ENCODE measurements at regions not wholly inside any gene's neighbourhood (a gene's known extent, or its start where the extent isn't known, plus 50 kb on each side); places are given as distances from the start of the nearest gene placed in this dataset.

DNA sequence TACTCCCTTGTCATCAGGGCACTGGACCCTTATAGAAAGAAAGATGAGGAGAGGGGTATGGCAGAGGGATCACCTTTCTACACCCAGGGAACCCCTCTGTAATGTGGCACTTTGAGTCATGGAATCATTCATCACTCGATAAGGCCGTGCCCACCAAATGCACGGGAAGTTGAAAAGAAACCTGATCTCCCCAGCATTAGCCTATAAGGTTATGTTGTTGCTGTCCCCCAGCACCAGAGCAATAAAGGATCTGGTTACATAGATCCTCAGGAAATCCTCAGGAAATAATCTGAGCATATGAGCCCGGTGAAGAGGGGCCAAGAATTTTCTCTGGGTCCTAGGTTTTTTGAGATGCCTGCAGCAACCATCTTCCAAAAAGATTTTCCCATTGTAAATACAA, 148.8 kb upstream of the CRY1 start:
- Histone ChIP-seq H3K27ac (no peak overlapping the region), H3K36me3 (no peaks in the 10 kb centered on the region), H3K4me1 (no peaks in the 10 kb centered on the region), H3K9me3 (no peaks in the 10 kb centered on the region), H3K4me3 (no peak overlapping the region), H3K27me3 (ENCODE audit: low read depth) (peaks cover 27% of the 10 kb centered on the region)
- DNase-seq (no peak), ATAC-seq (no peak)
- TF ChIP-seq, protein P1, sequence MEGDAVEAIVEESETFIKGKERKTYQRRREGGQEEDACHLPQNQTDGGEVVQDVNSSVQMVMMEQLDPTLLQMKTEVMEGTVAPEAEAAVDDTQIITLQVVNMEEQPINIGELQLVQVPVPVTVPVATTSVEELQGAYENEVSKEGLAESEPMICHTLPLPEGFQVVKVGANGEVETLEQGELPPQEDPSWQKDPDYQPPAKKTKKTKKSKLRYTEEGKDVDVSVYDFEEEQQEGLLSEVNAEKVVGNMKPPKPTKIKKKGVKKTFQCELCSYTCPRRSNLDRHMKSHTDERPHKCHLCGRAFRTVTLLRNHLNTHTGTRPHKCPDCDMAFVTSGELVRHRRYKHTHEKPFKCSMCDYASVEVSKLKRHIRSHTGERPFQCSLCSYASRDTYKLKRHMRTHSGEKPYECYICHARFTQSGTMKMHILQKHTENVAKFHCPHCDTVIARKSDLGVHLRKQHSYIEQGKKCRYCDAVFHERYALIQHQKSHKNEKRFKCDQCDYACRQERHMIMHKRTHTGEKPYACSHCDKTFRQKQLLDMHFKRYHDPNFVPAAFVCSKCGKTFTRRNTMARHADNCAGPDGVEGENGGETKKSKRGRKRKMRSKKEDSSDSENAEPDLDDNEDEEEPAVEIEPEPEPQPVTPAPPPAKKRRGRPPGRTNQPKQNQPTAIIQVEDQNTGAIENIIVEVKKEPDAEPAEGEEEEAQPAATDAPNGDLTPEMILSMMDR (IDR thresholded peaks at IDR 0.05) = no peak
- intact Hi-C loops (cut with DNase I) = no loop called here

DNA sequence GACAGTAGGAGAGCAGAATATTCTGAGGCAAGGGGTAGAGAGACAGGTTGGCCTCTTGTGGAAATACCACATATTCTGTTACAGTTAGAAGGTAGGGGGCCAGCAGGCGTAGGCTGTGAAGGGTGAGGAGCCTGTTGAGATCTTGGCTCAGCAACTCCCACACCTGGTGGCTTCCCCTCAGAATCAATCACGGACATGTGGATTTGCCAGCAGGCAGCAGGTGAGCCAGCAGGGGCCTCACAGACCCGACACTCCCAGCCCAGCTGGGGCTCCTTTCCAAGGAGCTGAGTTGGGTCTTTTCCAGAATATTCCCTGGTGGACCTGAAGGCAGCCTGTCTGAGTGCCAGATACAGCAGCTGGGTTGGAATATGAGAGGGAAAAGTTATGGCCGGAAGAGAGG, 150.0 kb upstream of the CRY1 start:
- DNase-seq (no peak), ATAC-seq (no peak)
- TF ChIP-seq, protein P1 (IDR thresholded peaks at IDR 0.05) = no peak
- Histone ChIP-seq H3K4me1 (no peaks in the 10 kb centered on the region), H3K36me3 (no peaks in the 10 kb centered on the region), H3K27me3 (ENCODE audit: low read depth) (peaks cover 27% of the 10 kb centered on the region), H3K4me3 (no peak overlapping the region), H3K27ac (no peak overlapping the region), H3K9me3 (no peaks in the 10 kb centered on the region)
- intact Hi-C loops (cut with DNase I) = no loop called here

DNA sequence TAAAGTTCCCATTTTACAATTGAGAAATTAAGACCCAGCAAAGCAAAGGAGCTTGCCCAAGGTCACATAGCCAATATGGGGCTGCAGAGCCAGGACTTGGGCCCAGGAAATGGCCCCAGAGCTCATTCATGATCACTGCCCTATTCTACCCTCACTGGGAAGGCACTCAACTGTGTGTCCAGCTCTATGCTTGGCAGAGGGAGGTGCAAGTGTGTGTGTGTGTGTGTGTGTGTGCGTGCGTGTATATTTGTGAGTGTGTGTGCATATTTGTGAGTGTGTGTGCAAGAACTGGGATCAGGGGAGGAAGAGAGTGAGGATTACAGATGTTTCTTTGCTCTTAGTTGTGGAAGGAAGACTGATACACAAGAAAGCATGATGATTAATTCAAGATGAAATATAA, 151.2 kb upstream of the CRY1 start:
- DNase-seq = no peak
- no peaks in the 10 kb centered on the region for H3K9me3 ChIP-seq
- peaks cover 27% of the 10 kb centered on the region for H3K27me3 ChIP-seq (ENCODE audit: low read depth)
- no peak overlapping the region for H3K27ac ChIP-seq
- TF ChIP-seq, protein P1 (IDR thresholded peaks at IDR 0.05) = no peak
- intact Hi-C loops (cut with DNase I) = no loop called here
- H3K4me1 ChIP-seq = no peaks in the 10 kb centered on the region
- H3K36me3 ChIP-seq = no peaks in the 10 kb centered on the region
- H3K4me3 ChIP-seq = no peak overlapping the region
- no peak for ATAC-seq

DNA sequence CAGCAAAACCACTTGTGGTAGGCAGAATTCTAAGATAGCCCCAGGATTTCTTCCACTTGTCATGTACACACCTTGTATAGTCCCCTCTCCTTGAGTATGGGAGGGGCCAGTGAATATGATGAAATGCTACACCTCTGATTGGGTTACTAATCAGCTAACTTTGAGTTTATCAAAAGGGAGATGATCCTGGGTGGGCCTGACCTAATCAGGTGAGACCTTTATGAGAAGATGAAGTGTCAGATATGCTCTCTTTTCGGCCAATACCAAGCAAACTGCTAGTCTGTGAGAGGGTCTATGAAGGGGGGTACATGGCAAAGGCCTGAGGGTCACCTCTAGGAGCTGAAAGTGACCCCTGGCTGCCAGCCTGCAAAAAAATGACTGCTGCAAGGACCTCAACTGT, 154.3 kb upstream of the CRY1 start:
- TF ChIP-seq, protein P1 (IDR thresholded peaks at IDR 0.05) = no peak
- peaks cover 8% of the 10 kb centered on the region for H3K27me3 ChIP-seq (ENCODE audit: low read depth)

DNA sequence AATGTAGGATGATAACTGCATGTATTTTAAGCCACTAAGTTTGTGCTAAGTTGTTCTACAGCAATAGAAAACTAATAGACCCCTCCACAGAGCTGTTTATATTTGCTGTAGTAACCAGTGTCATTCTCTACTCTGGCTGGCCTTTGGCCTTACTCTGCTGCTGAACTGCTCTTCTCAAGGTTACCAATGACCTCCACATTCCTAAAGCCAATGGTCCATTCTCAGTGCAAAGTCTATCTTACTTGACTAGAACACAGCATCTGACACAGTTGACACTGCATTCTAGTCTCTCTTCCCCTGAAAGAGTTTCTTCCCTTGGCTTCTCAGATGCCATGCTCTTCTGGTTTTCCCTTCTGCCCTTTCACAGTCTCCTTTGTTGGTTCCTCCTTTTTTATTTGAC, 154.8 kb upstream of the CRY1 start:
- ATAC-seq (no peak), DNase-seq (no peak)
- H3K27me3 ChIP-seq (ENCODE audit: low read depth) = peaks cover 8% of the 10 kb centered on the region
- no peaks in the 10 kb centered on the region for H3K36me3 ChIP-seq
- no peaks in the 10 kb centered on the region for H3K9me3 ChIP-seq
- H3K4me1 ChIP-seq = no peaks in the 10 kb centered on the region
- TF ChIP-seq, protein P1 (IDR thresholded peaks at IDR 0.05) = no peak
- H3K4me3 ChIP-seq = no peak overlapping the region
- H3K27ac ChIP-seq = no peak overlapping the region
- intact Hi-C loops (cut with DNase I) = no loop called here

More for the DNA sequence above, 154.3 kb upstream of the CRY1 start:
- no peaks in the 10 kb centered on the region for H3K4me1 ChIP-seq
- DNase-seq = no peak
- ATAC-seq = no peak
- intact Hi-C loops (cut with DNase I) = no loop called here
- no peak overlapping the region for H3K4me3 ChIP-seq
- H3K36me3 ChIP-seq = no peaks in the 10 kb centered on the region
- H3K9me3 ChIP-seq = no peaks in the 10 kb centered on the region
- H3K27ac ChIP-seq = no peak overlapping the region

DNA sequence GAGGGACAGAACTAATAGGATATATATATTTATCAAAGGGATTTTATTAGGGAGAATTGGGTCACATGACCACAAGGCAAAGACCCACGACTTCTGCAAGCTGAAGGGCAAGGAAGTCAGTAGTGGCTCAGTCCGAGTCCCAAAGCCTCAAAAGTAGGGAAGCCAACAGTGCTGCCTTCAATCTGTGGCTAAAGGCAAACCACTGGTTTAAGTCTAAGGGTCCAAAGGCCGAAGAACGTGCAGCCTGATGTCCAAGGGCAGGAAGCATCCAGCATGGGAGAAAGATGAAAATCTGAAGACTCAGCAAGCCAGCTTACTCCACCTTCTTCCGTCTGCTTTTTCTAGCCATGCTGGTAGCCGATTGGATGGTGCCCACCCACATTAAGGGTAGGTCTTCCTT, 157.9 kb upstream of the CRY1 start:
- H3K36me3 ChIP-seq = no peaks in the 10 kb centered on the region
- intact Hi-C loops (cut with DNase I) = no loop called here
- H3K4me1 ChIP-seq = no peaks in the 10 kb centered on the region
- TF ChIP-seq, protein P1 (IDR thresholded peaks at IDR 0.05) = no peak
- no peak for DNase-seq
- no peak overlapping the region for H3K4me3 ChIP-seq
- no peak overlapping the region for H3K27ac ChIP-seq
- ATAC-seq = no peak
- H3K27me3 ChIP-seq (ENCODE audit: low read depth) = no peaks in the 10 kb centered on the region
- no peaks in the 10 kb centered on the region for H3K9me3 ChIP-seq
